ENCODE measurements at regions not wholly inside any gene's neighbourhood (a gene's known extent, or its start where the extent isn't known, plus 50 kb on each side); places are given as distances from the start of the nearest gene placed in this dataset.

DNA sequence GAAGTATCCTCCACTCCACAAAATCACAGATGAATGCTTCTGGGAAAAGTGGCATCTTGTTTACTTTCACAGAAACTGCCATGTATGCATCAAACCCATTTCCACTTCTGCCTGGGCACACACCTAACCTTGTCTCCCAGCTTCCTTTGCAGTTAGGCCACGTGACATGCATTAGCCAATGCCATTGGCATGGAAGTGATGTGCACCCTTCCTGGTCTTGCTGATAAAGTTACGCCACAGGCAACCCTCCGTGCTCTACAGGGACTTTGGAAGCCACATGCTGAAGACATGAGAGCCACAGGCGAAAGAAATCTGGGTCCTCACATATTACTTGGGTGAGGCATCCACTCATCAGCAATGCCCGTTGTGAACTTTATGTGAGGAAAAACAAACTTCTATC lies 123.3 kb downstream of the USP46 start:
- no peaks in the 10 kb centered on the region for H3K4me1 Mint-ChIP-seq
- H3K27me3 Mint-ChIP-seq: peaks cover 4% of the 10 kb centered on the region
- ATAC-seq (ENCODE audit: low read depth): no peak
- peaks cover 7% of the 10 kb centered on the region for H3K9me3 Mint-ChIP-seq
- DNase-seq: no peak
- no peak overlapping the region for H3K4me3 Mint-ChIP-seq
- intact Hi-C loops (cut with micrococcal nuclease): no loop called here
- no peak overlapping the region for H3K27ac Mint-ChIP-seq
- TF ChIP-seq, protein P1, sequence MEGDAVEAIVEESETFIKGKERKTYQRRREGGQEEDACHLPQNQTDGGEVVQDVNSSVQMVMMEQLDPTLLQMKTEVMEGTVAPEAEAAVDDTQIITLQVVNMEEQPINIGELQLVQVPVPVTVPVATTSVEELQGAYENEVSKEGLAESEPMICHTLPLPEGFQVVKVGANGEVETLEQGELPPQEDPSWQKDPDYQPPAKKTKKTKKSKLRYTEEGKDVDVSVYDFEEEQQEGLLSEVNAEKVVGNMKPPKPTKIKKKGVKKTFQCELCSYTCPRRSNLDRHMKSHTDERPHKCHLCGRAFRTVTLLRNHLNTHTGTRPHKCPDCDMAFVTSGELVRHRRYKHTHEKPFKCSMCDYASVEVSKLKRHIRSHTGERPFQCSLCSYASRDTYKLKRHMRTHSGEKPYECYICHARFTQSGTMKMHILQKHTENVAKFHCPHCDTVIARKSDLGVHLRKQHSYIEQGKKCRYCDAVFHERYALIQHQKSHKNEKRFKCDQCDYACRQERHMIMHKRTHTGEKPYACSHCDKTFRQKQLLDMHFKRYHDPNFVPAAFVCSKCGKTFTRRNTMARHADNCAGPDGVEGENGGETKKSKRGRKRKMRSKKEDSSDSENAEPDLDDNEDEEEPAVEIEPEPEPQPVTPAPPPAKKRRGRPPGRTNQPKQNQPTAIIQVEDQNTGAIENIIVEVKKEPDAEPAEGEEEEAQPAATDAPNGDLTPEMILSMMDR (IDR thresholded peaks at IDR 0.05): no peak
- ChIA-PET POLR2A (no interaction called here), CTCF (no interaction called here)
- no peaks in the 10 kb centered on the region for H3K36me3 Mint-ChIP-seq (ENCODE audit: low read depth)
